H1 (cell line): ENCODE measurements at regions not wholly inside any gene's neighbourhood (a gene's known extent, or its start where the extent isn't known, plus 50 kb on each side); places are given as distances from the start of the nearest gene placed in this dataset.

Experiments used
- CTCF ChIA-PET: fragments of 300-600 bp; sonication (Branson Sonifier 250); formaldehyde crosslinking; loops from one replicate; lab custom pipeline; 2021; ENCODE audit not compliant: partially characterized antibody; lab: Charles Lee
- POLR2A ChIA-PET: fragments of 300-600 bp; sonication (Branson Sonifier 250); formaldehyde crosslinking; loops from one replicate; lab custom pipeline; 2021; ENCODE audit warnings: inconsistent platforms; ENCODE audit not compliant: partially characterized antibody; lab: Charles Lee
- DNase-seq, 2 experiments: peaks; one replicate each; pipeline versions ENCODE4 v3.0.0 to v3.0.0-alpha.2; 2010 to 2022; ENCODE audit warnings: low spot score in 2 of 2, low read depth in 1 of 2, mixed read lengths in 1 of 2
- FAIRE-seq: peaks from 2 replicates; lab custom pipeline; 2011; peaks lifted over from hg19 to GRCh38; lab: Jason Lieb, UNC
- H2AFZ ChIP-seq: 2 replicates; pipeline ENCODE4 v1.8.1; 2012; ENCODE audit warnings: low read length, inconsistent platforms
- H2AK5ac ChIP-seq: 2 replicates; pipeline ENCODE4 v1.6.1; 2013; ENCODE audit warnings: low read depth, low read length
- H2BK120ac ChIP-seq: replicated peaks from 2 replicates; pipeline ENCODE3; 2013; ENCODE audit warnings: low read depth, low read length, inconsistent platforms
- H2BK12ac ChIP-seq: 2 replicates; pipeline ENCODE4 v1.6.1; 2013; ENCODE audit warnings: low read depth, low read length
- H2BK15ac ChIP-seq: 2 replicates; pipeline ENCODE4 v1.6.1; 2013; ENCODE audit warnings: low read length
- H2BK20ac ChIP-seq: 2 replicates; pipeline ENCODE4 v1.6.1; 2013; ENCODE audit warnings: low read length
- H2BK5ac ChIP-seq: 2 replicates; pipeline ENCODE4 v1.6.1; 2013; ENCODE audit warnings: low read depth, low read length
- H3K14ac ChIP-seq: 2 replicates; pipeline ENCODE4 v1.6.1; 2013; ENCODE audit warnings: inconsistent platforms; ENCODE audit not compliant: insufficient read length
- H3K18ac ChIP-seq: 2 replicates; pipeline ENCODE4 v1.6.1; 2013; ENCODE audit warnings: low read length; ENCODE audit errors: extremely low read depth
- H3K23ac ChIP-seq: 2 replicates; pipeline ENCODE4 v1.6.1; 2013; ENCODE audit warnings: inconsistent platforms; ENCODE audit not compliant: insufficient read length
- H3K23me2 ChIP-seq: 2 replicates; pipeline ENCODE4 v1.6.1; 2013; ENCODE audit warnings: low read depth, low read length
- H3K27ac ChIP-seq: 2 replicates; pipeline ENCODE4 v1.6.1; 2011; ENCODE audit warnings: low read depth, low read length, inconsistent platforms
- H3K27me3 ChIP-seq, 4 experiments: replicated peaks in 1 of 4; 1 replicate in 1 of 4; 2 replicates in 3 of 4; pipeline versions ENCODE4 v1.6.1 to v1.8.1; 2011 to 2013; ENCODE audit warnings: low read length in 3 of 4, mild to moderate bottlenecking in 3 of 4, inconsistent platforms in 2 of 4, mixed read lengths in 2 of 4, moderate library complexity in 1 of 4; ENCODE audit not compliant: control insufficient read depth in 3 of 4, insufficient read depth in 3 of 4; ENCODE audit errors: extremely low read depth in 1 of 4
- H3K36me3 ChIP-seq, 4 experiments: 2 replicates each; pipeline versions ENCODE4 v1.6.1 to v1.8.1; 2011 to 2013; ENCODE audit warnings: mild to moderate bottlenecking in 4 of 4, low read length in 3 of 4, moderate library complexity in 2 of 4, control low read depth in 1 of 4, inconsistent platforms in 1 of 4; ENCODE audit not compliant: insufficient read depth in 4 of 4, control insufficient read depth in 2 of 4
- H3K4ac ChIP-seq: replicated peaks from 2 replicates; pipeline ENCODE3; 2013; ENCODE audit warnings: low read length, low read depth, mixed read lengths, inconsistent platforms; ENCODE audit not compliant: insufficient read length
- H3K4me1 ChIP-seq, 4 experiments: replicated peaks in 1 of 4; 1 replicate in 1 of 4; 2 replicates in 3 of 4; pipeline versions ENCODE4 v1.6.1 to v1.8.1; 2011 to 2013; ENCODE audit warnings: low read length in 3 of 4, inconsistent platforms in 2 of 4, mixed read lengths in 1 of 4; ENCODE audit not compliant: insufficient read depth in 4 of 4, control insufficient read depth in 3 of 4
- H3K4me2 ChIP-seq, 2 experiments: 2 replicates each; pipeline versions ENCODE4 v1.6.1 to v1.8.1; 2011 to 2013; ENCODE audit warnings: low read depth in 2 of 2, low read length in 2 of 2, control low read depth in 1 of 2, inconsistent platforms in 1 of 2, mild to moderate bottlenecking in 1 of 2; ENCODE audit not compliant: insufficient read depth in 1 of 2
- H3K4me3 ChIP-seq, 4 experiments: fragments of 200-600, 300-600 bp in 1 of 4; sonication (generic), shearing (Covaris generic), sonication (Bioruptor Twin) in 1 of 4; 2 replicates each; pipeline versions ENCODE4 v1.5.1 to v1.8.1; 2011 to 2016; ENCODE audit warnings: low read length in 4 of 4, low read depth in 3 of 4, control low read depth in 2 of 4, inconsistent platforms in 2 of 4, mild to moderate bottlenecking in 2 of 4, mixed read lengths in 1 of 4, moderate library complexity in 1 of 4; ENCODE audit not compliant: insufficient read depth in 2 of 4; ENCODE audit errors: extremely low read depth in 1 of 4
- H3K56ac ChIP-seq: replicated peaks from 2 replicates; pipeline ENCODE3; 2013; ENCODE audit warnings: low read depth, mild to moderate bottlenecking, mixed read lengths, low read length, inconsistent platforms; ENCODE audit not compliant: insufficient read length
- H3K79me1 ChIP-seq: 2 replicates; pipeline ENCODE4 v1.6.1; 2013; ENCODE audit warnings: low read depth, low read length, control low read depth
- H3K79me2 ChIP-seq, 2 experiments: 2 replicates each; pipeline versions ENCODE4 v1.6.1 to v1.8.1; 2012 to 2013; ENCODE audit warnings: low read length in 2 of 2, mild to moderate bottlenecking in 2 of 2, inconsistent platforms in 1 of 2; ENCODE audit not compliant: insufficient read depth in 2 of 2, control insufficient read depth in 1 of 2
- H3K9ac ChIP-seq, 4 experiments: replicated peaks in 1 of 4; 1 replicate in 1 of 4; 2 replicates in 3 of 4; pipeline versions ENCODE4 v1.6.1 to v1.8.1; 2011 to 2013; ENCODE audit warnings: low read depth in 3 of 4, low read length in 3 of 4, control low read depth in 2 of 4, mild to moderate bottlenecking in 2 of 4, moderate library complexity in 2 of 4, inconsistent platforms in 1 of 4; ENCODE audit errors: extremely low read depth in 1 of 4
- H3K9me3 ChIP-seq, 2 experiments: 2 replicates each; pipeline versions ENCODE4 v1.6.1 to v1.8.1; 2012 to 2013; ENCODE audit warnings: mild to moderate bottlenecking in 2 of 2, moderate library complexity in 2 of 2, control low read depth in 1 of 2, inconsistent platforms in 1 of 2, low read depth in 1 of 2, low read length in 1 of 2, mixed read lengths in 1 of 2; ENCODE audit not compliant: insufficient read depth in 2 of 2
- H4K20me1 ChIP-seq, 2 experiments: replicated peaks in 1 of 2; 2 replicates each; pipeline versions ENCODE3 to v1.8.1; 2011 to 2013; ENCODE audit warnings: inconsistent platforms in 2 of 2, low read length in 2 of 2, mild to moderate bottlenecking in 1 of 2; ENCODE audit not compliant: insufficient read depth in 2 of 2, control insufficient read depth in 1 of 2
- H4K5ac ChIP-seq: 2 replicates; pipeline ENCODE4 v1.6.1; 2013; ENCODE audit warnings: low read length, low read depth, mixed read lengths, inconsistent platforms; ENCODE audit not compliant: insufficient read length
- H4K8ac ChIP-seq: 2 replicates; pipeline ENCODE4 v1.8.0; 2013; ENCODE audit warnings: mild to moderate bottlenecking, moderate library complexity, low read length, inconsistent platforms; ENCODE audit not compliant: insufficient read depth; ENCODE audit errors: extremely low read depth
- H4K91ac ChIP-seq: replicated peaks from 2 replicates; pipeline ENCODE3; 2013; ENCODE audit warnings: low read length, mixed read lengths, inconsistent platforms; ENCODE audit not compliant: insufficient read length
- ASH2L ChIP-seq: fragments of 200-600, 300-600 bp; sonication (generic); IDR thresholded peaks from one replicate; pipeline ENCODE4 v1.7.1; 2017; ENCODE audit warnings: low read length
- CHD2 ChIP-seq: IDR thresholded peaks from 2 replicates; pipeline ENCODE4 v1.6.1; 2012; ENCODE audit warnings: low read length, improper control_type of control experiment
- CREB1 ChIP-seq: IDR thresholded peaks from 2 replicates; pipeline ENCODE4 v1.6.1; 2012; ENCODE audit warnings: inconsistent platforms
- EZH2 ChIP-seq: fragments of 200-600 bp; sonication (generic); IDR thresholded peaks from 2 replicates; pipeline ENCODE4 v1.7.1; 2012; ENCODE audit warnings: low read depth, mild to moderate bottlenecking, moderate library complexity, low read length, inconsistent platforms; ENCODE audit not compliant: severe bottlenecking
- FOSL1 ChIP-seq: IDR thresholded peaks from 2 replicates; pipeline ENCODE4 v1.6.1; 2011; ENCODE audit warnings: mild to moderate bottlenecking, low read depth, low read length, moderate library complexity; ENCODE audit not compliant: insufficient read depth
- MAFK ChIP-seq: IDR thresholded peaks from 2 replicates; pipeline ENCODE4 v1.6.1; 2012; ENCODE audit warnings: low read depth, mild to moderate bottlenecking, improper control_type of control experiment, low read length
- RFX5 ChIP-seq: IDR thresholded peaks from 2 replicates; pipeline ENCODE4 v1.6.1; 2011; ENCODE audit warnings: low read depth, low read length, improper control_type of control experiment, borderline replicate concordance
- RXRA ChIP-seq: IDR thresholded peaks from 2 replicates; pipeline ENCODE4 v1.6.1; 2011; ENCODE audit warnings: low read depth, mild to moderate bottlenecking, low read length, moderate library complexity; ENCODE audit not compliant: insufficient read depth
- SIX5 ChIP-seq: IDR thresholded peaks from 2 replicates; pipeline ENCODE4 v1.6.1; 2011; ENCODE audit warnings: mild to moderate bottlenecking, low read depth, low read length
- SP1 ChIP-seq: IDR thresholded peaks from 2 replicates; pipeline ENCODE4 v1.6.1; 2011; ENCODE audit warnings: low read depth, low read length
- SP2 ChIP-seq: IDR thresholded peaks from 2 replicates; pipeline ENCODE4 v1.6.1; 2012; ENCODE audit warnings: mild to moderate bottlenecking, low read length, inconsistent platforms
- SP4 ChIP-seq: IDR thresholded peaks from 2 replicates; pipeline ENCODE4 v1.6.1; 2012; ENCODE audit warnings: low read length, inconsistent platforms
- SRF ChIP-seq: IDR thresholded peaks from 2 replicates; pipeline ENCODE4 v1.6.1; 2011; ENCODE audit warnings: mild to moderate bottlenecking, low read depth, low read length, moderate library complexity
- TEAD4 ChIP-seq: IDR thresholded peaks from 2 replicates; pipeline ENCODE4 v1.6.1; 2012; ENCODE audit warnings: low read depth, low read length, inconsistent platforms, mixed read lengths
- WGBS, 2 experiments: shearing (Covaris generic) in 1 of 2; methylation state at CpG; one replicate each; pipeline versions ENCODE4 v1.1.6 to v1.1.7; 2013 to 2015; ENCODE audit warnings: low lambda C conversion rate in 2 of 2, mixed read lengths in 2 of 2, inconsistent platforms in 1 of 2, low coverage in 1 of 2, missing lambda C conversion rate in 1 of 2; ENCODE audit not compliant: insufficient replicate concordance in 2 of 2, insufficient coverage in 1 of 2, insufficient read length in 1 of 2; ENCODE audit errors: extremely low coverage in 1 of 2, missing lambda C conversion rate in 1 of 2; 5-methylcytosine and 5-hydroxymethylcytosine counted together
- TF ChIP-seq, protein P1 (sequence below), 3 experiments: IDR thresholded peaks; 1 replicate in 2 of 3; 2 replicates in 1 of 3; pipeline versions ENCODE4 v1.5.1 to v1.6.1; 2011; ENCODE audit warnings: low read length in 3 of 3, mild to moderate bottlenecking in 3 of 3, inconsistent platforms in 2 of 3, low read depth in 1 of 3, moderate library complexity in 1 of 3; ENCODE audit not compliant: insufficient read depth in 1 of 3; ENCODE audit errors: control extremely low read depth in 1 of 3

DNA sequence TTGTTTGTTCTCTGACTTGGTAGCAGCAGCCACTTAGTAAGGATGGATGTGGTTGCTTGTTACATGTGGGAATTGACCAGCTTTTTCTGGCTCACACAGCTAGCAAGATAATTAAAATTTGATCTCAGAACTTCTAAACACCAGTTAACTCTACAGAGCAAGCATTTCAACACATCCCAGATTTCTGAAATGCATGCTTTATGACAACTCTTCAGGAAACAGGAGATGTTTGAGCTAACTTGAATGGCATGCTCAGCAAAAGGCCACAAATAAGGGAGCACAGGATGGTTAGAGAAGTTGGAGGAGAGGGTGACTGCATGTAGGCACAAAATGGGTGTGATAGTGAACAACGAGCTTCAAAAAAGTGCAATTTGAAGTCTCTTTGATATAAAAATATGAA is 167.1 kb upstream of the SPRY2 start:
- no peak overlapping the region for H3K56ac ChIP-seq
- 92% methylated on average over 1 of the region's 1 CpG; no CpG with 5 or more reads in 1 of the 2 experiments for WGBS, 2 experiments
- no peak overlapping the region for H3K4me2 ChIP-seq
- ChIA-PET POLR2A (no interaction called here), CTCF (no interaction called here)
- no peaks in the 10 kb centered on the region for H3K36me3 ChIP-seq
- H4K5ac ChIP-seq = no peak overlapping the region
- H2BK120ac ChIP-seq = no peak overlapping the region
- H3K79me2 ChIP-seq = no peaks in the 10 kb centered on the region
- no peak overlapping the region for H3K14ac ChIP-seq
- no peak overlapping the region for H3K18ac ChIP-seq
- H3K4me1 ChIP-seq = no peaks in the 10 kb centered on the region
- no peak overlapping the region for H2AFZ ChIP-seq
- H2BK12ac ChIP-seq = no peak overlapping the region
- H3K4ac ChIP-seq = no peak overlapping the region
- H3K4me3 ChIP-seq = no peak overlapping the region
- H3K27me3 ChIP-seq = no peaks in the 10 kb centered on the region
- H2AK5ac ChIP-seq = no peak overlapping the region
- no peaks in the 10 kb centered on the region for H3K23me2 ChIP-seq
- H3K9ac ChIP-seq = no peak overlapping the region
- H4K20me1 ChIP-seq = no peaks in the 10 kb centered on the region
- H3K9me3 ChIP-seq = peaks cover 0 to 6% of the 10 kb centered on the region in 2 experiments; a peak in 1 of 4 replicates
- no peak overlapping the region for H4K8ac ChIP-seq
- no peak overlapping the region for H2BK20ac ChIP-seq
- no peak overlapping the region for H2BK15ac ChIP-seq
- DNase-seq = no peak
- H3K79me1 ChIP-seq = no peaks in the 10 kb centered on the region
- no peak for FAIRE-seq
- H4K91ac ChIP-seq = no peak overlapping the region
- H2BK5ac ChIP-seq = no peak overlapping the region
- no peak overlapping the region for H3K23ac ChIP-seq
- H3K27ac ChIP-seq = no peak overlapping the region
- TF ChIP-seq ASH2L (no peak), RXRA (no peak), SIX5 (no peak), SRF (no peak), SP1 (no peak), RFX5 (no peak), SP2 (no peak), TEAD4 (no peak), EZH2 (no peak), CREB1 (no peak), SP4 (no peak), FOSL1 (no peak), CHD2 (no peak), MAFK (no peak)
- TF ChIP-seq, protein P1, sequence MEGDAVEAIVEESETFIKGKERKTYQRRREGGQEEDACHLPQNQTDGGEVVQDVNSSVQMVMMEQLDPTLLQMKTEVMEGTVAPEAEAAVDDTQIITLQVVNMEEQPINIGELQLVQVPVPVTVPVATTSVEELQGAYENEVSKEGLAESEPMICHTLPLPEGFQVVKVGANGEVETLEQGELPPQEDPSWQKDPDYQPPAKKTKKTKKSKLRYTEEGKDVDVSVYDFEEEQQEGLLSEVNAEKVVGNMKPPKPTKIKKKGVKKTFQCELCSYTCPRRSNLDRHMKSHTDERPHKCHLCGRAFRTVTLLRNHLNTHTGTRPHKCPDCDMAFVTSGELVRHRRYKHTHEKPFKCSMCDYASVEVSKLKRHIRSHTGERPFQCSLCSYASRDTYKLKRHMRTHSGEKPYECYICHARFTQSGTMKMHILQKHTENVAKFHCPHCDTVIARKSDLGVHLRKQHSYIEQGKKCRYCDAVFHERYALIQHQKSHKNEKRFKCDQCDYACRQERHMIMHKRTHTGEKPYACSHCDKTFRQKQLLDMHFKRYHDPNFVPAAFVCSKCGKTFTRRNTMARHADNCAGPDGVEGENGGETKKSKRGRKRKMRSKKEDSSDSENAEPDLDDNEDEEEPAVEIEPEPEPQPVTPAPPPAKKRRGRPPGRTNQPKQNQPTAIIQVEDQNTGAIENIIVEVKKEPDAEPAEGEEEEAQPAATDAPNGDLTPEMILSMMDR (IDR thresholded peaks at IDR 0.05; ENCODE audit: control extremely low read depth in 1 of 3, insufficient read depth in 1 of 3, low read depth in 1 of 3, low read length in 3 of 3) = no peak
